Upper lobe of left lung (tissue), 4 donors: ENCODE measurements at regions not wholly inside any gene's neighbourhood (a gene's known extent, or its start where the extent isn't known, plus 50 kb on each side); places are given as distances from the start of the nearest gene placed in this dataset.

Source experiments
- EP300 ChIP-seq, 4 donors: sonication (generic); formaldehyde crosslinking; IDR thresholded peaks; one replicate each; pipeline ENCODE4 v1.5.1; 2017; ENCODE audit warnings: antibody characterized with exemption in 4 of 4, control low read depth in 2 of 4
- POLR2A ChIP-seq, 4 donors: fragments of 450-650 bp; IDR thresholded peaks; one replicate each; pipeline ENCODE4 v1.5.1; 2016 to 2017; ENCODE audit warnings: antibody characterized with exemption in 4 of 4, mild to moderate bottlenecking in 2 of 4
- POLR2AphosphoS5 ChIP-seq, 2 donors: sonication (generic); formaldehyde crosslinking; IDR thresholded peaks; one replicate each; pipeline ENCODE4 v1.5.1; 2017; ENCODE audit warnings: antibody characterized with exemption in 2 of 2
- TF ChIP-seq, protein P1 (sequence below), 6 experiments: fragments of 450-650 bp in 4 of 6; fragments of 200-600 bp in 2 of 6; sonication (generic) in 2 of 6; IDR thresholded peaks; one replicate each; pipeline ENCODE4 v1.5.1; 2016 to 2019; ENCODE audit warnings: antibody characterized with exemption in 6 of 6

DNA sequence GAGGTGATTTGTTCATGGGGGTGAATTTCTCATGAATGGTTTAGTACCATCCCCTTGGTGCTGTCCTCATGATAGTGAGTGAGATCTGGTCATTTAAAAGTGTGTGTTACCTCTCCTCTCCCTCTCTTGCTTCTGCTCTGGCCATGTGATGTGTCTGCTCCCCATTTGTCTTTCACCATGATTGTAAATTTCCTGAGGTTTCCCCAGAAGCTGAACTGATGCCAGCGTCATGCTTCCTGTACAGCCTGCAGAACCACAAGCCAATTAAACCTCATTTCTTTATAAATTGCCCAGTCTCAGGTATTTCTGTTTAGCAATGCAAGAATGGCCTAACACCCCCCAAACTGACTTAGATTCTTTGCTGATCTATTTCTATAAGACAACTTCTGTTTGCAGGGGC, 249.4 kb upstream of the B3GALT2 start:
- TF ChIP-seq, protein P1, sequence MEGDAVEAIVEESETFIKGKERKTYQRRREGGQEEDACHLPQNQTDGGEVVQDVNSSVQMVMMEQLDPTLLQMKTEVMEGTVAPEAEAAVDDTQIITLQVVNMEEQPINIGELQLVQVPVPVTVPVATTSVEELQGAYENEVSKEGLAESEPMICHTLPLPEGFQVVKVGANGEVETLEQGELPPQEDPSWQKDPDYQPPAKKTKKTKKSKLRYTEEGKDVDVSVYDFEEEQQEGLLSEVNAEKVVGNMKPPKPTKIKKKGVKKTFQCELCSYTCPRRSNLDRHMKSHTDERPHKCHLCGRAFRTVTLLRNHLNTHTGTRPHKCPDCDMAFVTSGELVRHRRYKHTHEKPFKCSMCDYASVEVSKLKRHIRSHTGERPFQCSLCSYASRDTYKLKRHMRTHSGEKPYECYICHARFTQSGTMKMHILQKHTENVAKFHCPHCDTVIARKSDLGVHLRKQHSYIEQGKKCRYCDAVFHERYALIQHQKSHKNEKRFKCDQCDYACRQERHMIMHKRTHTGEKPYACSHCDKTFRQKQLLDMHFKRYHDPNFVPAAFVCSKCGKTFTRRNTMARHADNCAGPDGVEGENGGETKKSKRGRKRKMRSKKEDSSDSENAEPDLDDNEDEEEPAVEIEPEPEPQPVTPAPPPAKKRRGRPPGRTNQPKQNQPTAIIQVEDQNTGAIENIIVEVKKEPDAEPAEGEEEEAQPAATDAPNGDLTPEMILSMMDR (IDR thresholded peaks at IDR 0.05), result no peak
- TF ChIP-seq POLR2A (IDR thresholded peaks at IDR 0.05) (no peak), EP300 (IDR thresholded peaks at IDR 0.05) (no peak), POLR2AphosphoS5 (IDR thresholded peaks at IDR 0.05) (no peak)
